Thoracic aorta (tissue), 2 donors: ENCODE measurements at regions not wholly inside any gene's neighbourhood (a gene's known extent, or its start where the extent isn't known, plus 50 kb on each side); places are given as distances from the start of the nearest gene placed in this dataset.

Source experiments
- ATAC-seq: fragments of 150-250 bp; one replicate; pipeline ENCODE4 v1.8.0; 2017; ENCODE audit warnings: low read depth; ENCODE audit not compliant: insufficient number of reproducible peaks, low FRiP score
- DNase-seq: peaks from one replicate; pipeline ENCODE4 v3.0.0-alpha.2; 2020; ENCODE audit warnings: low spot score
- H3K27ac ChIP-seq, 2 donors: fragments of 200-600 bp; sonication (generic); 1 replicate in 1 of 2; 2 replicates in 1 of 2; pipeline ENCODE4 v1.5.1; 2016; ENCODE audit warnings: mild to moderate bottlenecking in 2 of 2, moderate library complexity in 2 of 2
- H3K27me3 ChIP-seq: fragments of 200-600 bp; sonication (generic); replicated peaks from 2 replicates; pipeline ENCODE4 v1.6.0; 2016; ENCODE audit warnings: mild to moderate bottlenecking; ENCODE audit not compliant: insufficient read depth
- H3K36me3 ChIP-seq: fragments of 200-600 bp; sonication (generic); one replicate; pipeline ENCODE4 v1.5.1; 2016
- H3K4me1 ChIP-seq, 2 donors: fragments of 200-600 bp; sonication (generic); 1 replicate in 1 of 2; 2 replicates in 1 of 2; pipeline versions ENCODE4 v1.5.1 to v1.6.0; 2016; ENCODE audit warnings: low read depth in 2 of 2, mild to moderate bottlenecking in 1 of 2; ENCODE audit not compliant: control insufficient read depth in 1 of 2
- H3K4me3 ChIP-seq: fragments of 200-600 bp; sonication (generic); 2 replicates; pipeline ENCODE4 v1.5.1; 2016; ENCODE audit warnings: mild to moderate bottlenecking
- H3K9me3 ChIP-seq: fragments of 200-600 bp; sonication (generic); 2 replicates; pipeline ENCODE4 v1.5.1; 2016
- CTCF ChIP-seq: fragments of 200-600 bp; sonication (generic); IDR thresholded peaks from one replicate; pipeline ENCODE4 v1.5.1; 2019; ENCODE audit warnings: antibody characterized with exemption

- no peak for DNase-seq
- Histone ChIP-seq H3K4me3 (no peak overlapping the region), H3K9me3 (peaks cover 4% of the 10 kb centered on the region), H3K36me3 (no peaks in the 10 kb centered on the region), H3K27me3 (no peaks in the 10 kb centered on the region), H3K27ac (no peak overlapping the region), H3K4me1 (no peaks in the 10 kb centered on the region)
- no peak for TF ChIP-seq CTCF
- no peak for ATAC-seq
Measured at GRCh38 chr17:72474719-72475477, 354.1 kb downstream of the SOX9 start.

GRCh38 chr17:72476134-72476533 lies 355.3 kb downstream of the SOX9 start:
- no peaks in the 10 kb centered on the region for H3K27me3 ChIP-seq
- TF ChIP-seq CTCF: no peak
- no peak overlapping the region for H3K4me3 ChIP-seq
- H3K4me1 ChIP-seq: no peaks in the 10 kb centered on the region
- H3K9me3 ChIP-seq: peaks cover 4% of the 10 kb centered on the region
- ATAC-seq: no peak
- no peak for DNase-seq
- no peak overlapping the region for H3K27ac ChIP-seq
- H3K36me3 ChIP-seq: no peaks in the 10 kb centered on the region

GRCh38 chr17:72476575-72476986 lies 355.8 kb downstream of the SOX9 start:
- ATAC-seq: no peak
- Histone ChIP-seq H3K9me3 (peaks cover 4% of the 10 kb centered on the region), H3K27ac (no peak overlapping the region), H3K36me3 (no peaks in the 10 kb centered on the region), H3K4me3 (no peak overlapping the region), H3K27me3 (no peaks in the 10 kb centered on the region), H3K4me1 (no peaks in the 10 kb centered on the region)
- no peak for TF ChIP-seq CTCF
- DNase-seq: no peak

- no peaks in the 10 kb centered on the region for H3K27me3 ChIP-seq
- no peaks in the 10 kb centered on the region for H3K36me3 ChIP-seq
- ATAC-seq (no peak), DNase-seq (no peak)
- TF ChIP-seq CTCF: no peak
- no peak overlapping the region for H3K27ac ChIP-seq
- H3K4me3 ChIP-seq: no peak overlapping the region
- no peaks in the 10 kb centered on the region for H3K4me1 ChIP-seq
- peaks cover 4% of the 10 kb centered on the region for H3K9me3 ChIP-seq
Measured at GRCh38 chr17:72477491-72477890, 356.7 kb downstream of the SOX9 start.

GRCh38 chr17:72479113-72479512 lies 358.3 kb downstream of the SOX9 start:
- Histone ChIP-seq H3K4me3 (no peak overlapping the region), H3K27me3 (no peaks in the 10 kb centered on the region), H3K36me3 (no peaks in the 10 kb centered on the region), H3K27ac (no peak overlapping the region), H3K4me1 (no peaks in the 10 kb centered on the region), H3K9me3 (peaks cover 1% of the 10 kb centered on the region)
- no peak for TF ChIP-seq CTCF
- no peak for ATAC-seq
- no peak for DNase-seq
